A549 (cell line): ENCODE measurements at regions not wholly inside any gene's neighbourhood (a gene's known extent, or its start where the extent isn't known, plus 50 kb on each side); places are given as distances from the start of the nearest gene placed in this dataset.

Experiments used
- ATAC-seq, 2 experiments: fragments of 200-7000 bp in 1 of 2; fragments of >200 bp in 1 of 2; cut with Nextera tagmentation in 1 of 2; cut with Tn5 transposase in 1 of 2; 3 replicates each; pipeline versions ENCODE4 v1.8.0 to v1.9.1; 2018 to 2020; ENCODE audit warnings: mild to moderate bottlenecking in 1 of 2, moderate library complexity in 1 of 2
- CTCF ChIA-PET: fragments of 300-600 bp; sonication (Branson Sonifier 250); formaldehyde crosslinking; extraction: SDS; loops from one replicate; lab custom pipeline; 2021; ENCODE audit warnings: antibody characterized with exemption, inconsistent platforms; lab: Yijun Ruan, JAX
- POLR2A ChIA-PET: fragments of 350-600 bp; formaldehyde crosslinking; extraction: SDS; loops from one replicate; lab custom pipeline; 2021; ENCODE audit warnings: antibody characterized with exemption, inconsistent platforms; lab: Yijun Ruan, JAX
- DNase-seq, 2 experiments: peaks; one replicate each; pipeline versions ENCODE4 v3.0.0 to v3.0.0-alpha.2; 2011 to 2016; ENCODE audit warnings: low read depth in 1 of 2, low spot score in 1 of 2
- FAIRE-seq: peaks from 2 replicates; lab custom pipeline; 2011; peaks lifted over from hg19 to GRCh38; lab: Jason Lieb, UNC
- H3K27ac ChIP-seq, 2 experiments: fragments of >200 bp; sonication (Bioruptor Twin); formaldehyde crosslinking; 3 replicates each; pipeline ENCODE4 v1.5.1; 2016 to 2017
- H3K4me1 ChIP-seq: fragments of >200 bp; sonication (Bioruptor Twin); formaldehyde crosslinking; 3 replicates; pipeline ENCODE4 v1.6.1; 2016
- H3K4me2 ChIP-seq: fragments of >200 bp; sonication (Bioruptor Twin); formaldehyde crosslinking; 3 replicates; pipeline ENCODE4 v1.6.1; 2016
- H3K4me3 ChIP-seq: fragments of >200 bp; sonication (Bioruptor Twin); formaldehyde crosslinking; 3 replicates; pipeline ENCODE4 v1.5.1; 2016
- H3K9me3 ChIP-seq: fragments of >200 bp; sonication (Bioruptor Twin); formaldehyde crosslinking; 3 replicates; pipeline ENCODE4 v1.6.1; 2016
- EHF ChIP-seq: fragments of 250-450 bp; sonication (Bioruptor Pico); IDR thresholded peaks from 2 replicates; pipeline ENCODE4 v1.5.0; 2020; ENCODE audit warnings: mild to moderate bottlenecking
- EP300 ChIP-seq, 2 experiments: fragments of >200 bp; sonication (Bioruptor Twin); formaldehyde crosslinking; IDR thresholded peaks; 2 replicates in 1 of 2; 3 replicates in 1 of 2; pipeline ENCODE4 v1.6.1; 2016 to 2017
- GATA3 ChIP-seq: IDR thresholded peaks from 2 replicates; pipeline ENCODE4 v1.6.1; 2012; ENCODE audit warnings: borderline replicate concordance
- HOXA7 ChIP-seq: fragments of 250-450 bp; sonication (Bioruptor Pico); IDR thresholded peaks from 2 replicates; pipeline ENCODE4 v1.5.0; 2020; ENCODE audit warnings: mild to moderate bottlenecking, moderate library complexity
- JUNB ChIP-seq: fragments of >200 bp; sonication (Bioruptor Twin); formaldehyde crosslinking; IDR thresholded peaks from 2 replicates; pipeline ENCODE4 v1.6.1; 2016
- KDM1A ChIP-seq: fragments of 200-600 bp; sonication (generic); IDR thresholded peaks from 2 replicates; pipeline ENCODE4 v1.6.1; 2016; ENCODE audit warnings: low read depth, mild to moderate bottlenecking
- MAFK ChIP-seq: fragments of 450-650 bp; IDR thresholded peaks from 2 replicates; pipeline ENCODE4 v1.6.1; 2014; ENCODE audit not compliant: partially characterized antibody
- MYC ChIP-seq: IDR thresholded peaks from 2 replicates; pipeline ENCODE4 v1.6.1; 2012; ENCODE audit warnings: mild to moderate bottlenecking, inconsistent platforms, low read length, improper control_type of control experiment, borderline replicate concordance
- NFE2L2 ChIP-seq: fragments of 150-350 bp; conservative IDR thresholded peaks from 2 replicates; pipeline ENCODE4 v1.6.1; 2014; ENCODE audit warnings: low read length
- PHF8 ChIP-seq: fragments of 200-600 bp; sonication (generic); IDR thresholded peaks from 2 replicates; pipeline ENCODE4 v1.6.1; 2016; ENCODE audit warnings: low read depth, mild to moderate bottlenecking, antibody characterized with exemption, moderate library complexity, borderline replicate concordance
- POLR2A ChIP-seq: IDR thresholded peaks from 2 replicates; pipeline ENCODE4 v1.6.1; 2012; ENCODE audit warnings: mild to moderate bottlenecking, low read length
- POLR2AphosphoS2 ChIP-seq: conservative IDR thresholded peaks from 2 replicates; pipeline ENCODE4 v1.6.1; 2012; ENCODE audit warnings: low read length, improper control_type of control experiment, inconsistent platforms
- RAD21 ChIP-seq, 2 experiments: fragments of >200 bp in 1 of 2; sonication (Bioruptor Twin) in 1 of 2; formaldehyde crosslinking in 1 of 2; IDR thresholded peaks in 1 of 2; conservative IDR thresholded peaks in 1 of 2; 2 replicates in 1 of 2; 3 replicates in 1 of 2; pipeline ENCODE4 v1.6.1; 2012 to 2018; ENCODE audit warnings: inconsistent platforms in 1 of 2
- RNF2 ChIP-seq: fragments of 200-600 bp; sonication (generic); IDR thresholded peaks from 2 replicates; pipeline ENCODE4 v1.6.1; 2016; ENCODE audit warnings: low read depth, mild to moderate bottlenecking, antibody characterized with exemption, moderate library complexity, borderline replicate concordance
- SMC3 ChIP-seq: fragments of >200 bp; sonication (Bioruptor Twin); formaldehyde crosslinking; IDR thresholded peaks from 3 replicates; pipeline ENCODE4 v1.6.1; 2018; ENCODE audit warnings: inconsistent platforms
- TFCP2L1 ChIP-seq: fragments of 250-450 bp; sonication (Bioruptor Pico); IDR thresholded peaks from 2 replicates; pipeline ENCODE4 v1.5.0; 2021; ENCODE audit warnings: mild to moderate bottlenecking
- ZC3H11A ChIP-seq: fragments of 450-650 bp; IDR thresholded peaks from 2 replicates; pipeline ENCODE4 v1.6.1; 2014; ENCODE audit warnings: antibody characterized with exemption, mild to moderate bottlenecking
- ZNF302 ChIP-seq: fragments of 250-450 bp; sonication (Bioruptor Pico); IDR thresholded peaks from 2 replicates; pipeline ENCODE4 v1.9.0; 2021; ENCODE audit warnings: inconsistent platforms, mild to moderate bottlenecking, moderate library complexity
- WGBS: methylation state at CpG from one replicate; pipeline ENCODE4 v1.1.6; 2017; ENCODE audit errors: missing lambda C conversion rate; 5-methylcytosine and 5-hydroxymethylcytosine counted together
- TF ChIP-seq, protein P1 (sequence below): fragments of >200 bp; sonication (Bioruptor Twin); formaldehyde crosslinking; IDR thresholded peaks from 2 replicates; pipeline ENCODE4 v1.6.1; 2016
- TF ChIP-seq, protein P2 (sequence below): fragments of 250-450 bp; sonication (Bioruptor Pico); IDR thresholded peaks from 2 replicates; pipeline ENCODE4 v1.5.0; 2020; ENCODE audit warnings: low read depth, mild to moderate bottlenecking, moderate library complexity
- TF ChIP-seq, protein P3 (sequence below): IDR thresholded peaks from 2 replicates; pipeline ENCODE4 v1.6.1; 2012
- TF ChIP-seq, protein P4 (sequence below): fragments of 150-350 bp; IDR thresholded peaks from 2 replicates; pipeline ENCODE4 v1.6.1; 2014; ENCODE audit warnings: low read depth, mild to moderate bottlenecking, low read length

DNA sequence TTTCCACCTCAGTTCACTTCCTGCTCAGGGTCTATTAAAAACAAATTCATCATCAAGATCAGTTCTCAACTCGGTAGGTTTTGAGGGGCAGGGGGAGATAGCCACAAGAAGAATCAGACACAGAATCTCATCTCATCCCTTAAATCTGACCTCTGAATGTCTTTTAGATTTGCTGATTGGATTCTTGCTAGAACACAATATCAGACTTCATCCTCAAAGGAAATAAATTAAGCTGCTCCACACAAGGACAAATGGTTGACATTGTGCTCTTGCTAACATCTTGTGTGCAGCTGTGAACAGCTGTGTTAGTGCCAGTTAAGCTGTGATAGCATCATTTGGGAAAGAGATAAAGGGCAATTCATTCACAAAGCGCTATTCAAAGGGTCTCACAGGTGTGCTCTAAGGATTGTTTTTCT, 184.0 kb upstream of the ADAMTS9 start:
- POLR2A ChIA-PET = no interaction called here
- no peaks in the 10 kb centered on the region; the same call in 2 of the 3 replicates for H3K9me3 ChIP-seq
- no peak for ATAC-seq
- TF ChIP-seq PHF8 (no peak), NFE2L2 (no peak)
- TF ChIP-seq, all 56 proteins: peak for 0
- Histone ChIP-seq H3K4me1 (no peaks in the 10 kb centered on the region), H3K27ac (no peak overlapping the region), H3K4me2 (no peak overlapping the region), H3K4me3 (no peak overlapping the region)
- CTCF ChIA-PET = no interaction called here
- 18% methylated on average over 2 of the region's 2 CpGs for WGBS
- DNase-seq = no peak
- no peak for FAIRE-seq

DNA sequence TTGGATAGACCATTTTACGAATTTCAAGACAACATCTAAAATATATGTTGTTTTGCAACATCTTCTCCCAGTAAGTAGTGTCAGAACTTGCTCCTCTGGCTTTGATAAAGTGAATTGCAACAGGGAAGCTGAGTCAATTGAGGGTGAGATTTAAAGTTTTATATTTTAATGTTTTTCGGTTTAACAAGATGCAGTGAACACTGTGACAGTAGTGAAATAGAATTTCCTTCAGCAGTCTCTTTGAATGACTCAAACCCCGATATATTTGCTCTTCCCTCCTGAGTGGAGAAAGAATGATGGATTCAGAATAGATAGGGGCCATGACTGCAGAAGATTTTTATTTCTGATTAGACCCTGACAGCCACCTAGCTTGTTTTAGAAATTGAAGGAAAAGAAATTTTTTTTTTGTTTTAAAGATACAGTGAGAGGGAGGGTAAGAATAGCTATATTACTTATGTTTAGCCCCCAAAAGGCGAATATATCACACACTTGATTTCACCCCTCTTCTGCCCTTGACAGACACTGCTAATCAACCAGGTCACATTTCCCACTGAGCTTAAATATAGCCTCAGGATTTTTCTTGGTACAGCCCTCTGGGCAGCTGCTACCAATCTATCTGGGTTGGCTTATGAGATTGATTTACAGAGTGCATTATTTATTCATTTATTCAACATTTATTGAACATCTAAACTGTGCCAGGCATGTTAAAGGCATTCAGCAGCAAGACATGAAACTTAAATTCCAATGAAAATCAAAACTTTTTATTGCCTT, 183.3 kb upstream of the ADAMTS9 start:
- no peak for ATAC-seq
- no peaks in the 10 kb centered on the region; the same call in 2 of the 3 replicates for H3K9me3 ChIP-seq
- H3K27ac ChIP-seq = no peak overlapping the region
- 0% methylated on average over 4 of the region's 4 CpGs for WGBS
- TF ChIP-seq RNF2 = no peak
- TF ChIP-seq POLR2AphosphoS2 = no peak
- TF ChIP-seq MYC = no peak
- TF ChIP-seq, protein P1, sequence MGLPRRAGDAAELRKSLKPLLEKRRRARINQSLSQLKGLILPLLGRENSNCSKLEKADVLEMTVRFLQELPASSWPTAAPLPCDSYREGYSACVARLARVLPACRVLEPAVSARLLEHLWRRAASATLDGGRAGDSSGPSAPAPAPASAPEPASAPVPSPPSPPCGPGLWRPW = no peak
- no peak for TF ChIP-seq EHF (CRISPR knock-in tag)
- TF ChIP-seq HOXA7 (CRISPR knock-in tag) = no peak
- no peak for TF ChIP-seq EP300 (IDR thresholded peaks at IDR 0.05)
- no peak for TF ChIP-seq SMC3
- TF ChIP-seq, protein P2, sequence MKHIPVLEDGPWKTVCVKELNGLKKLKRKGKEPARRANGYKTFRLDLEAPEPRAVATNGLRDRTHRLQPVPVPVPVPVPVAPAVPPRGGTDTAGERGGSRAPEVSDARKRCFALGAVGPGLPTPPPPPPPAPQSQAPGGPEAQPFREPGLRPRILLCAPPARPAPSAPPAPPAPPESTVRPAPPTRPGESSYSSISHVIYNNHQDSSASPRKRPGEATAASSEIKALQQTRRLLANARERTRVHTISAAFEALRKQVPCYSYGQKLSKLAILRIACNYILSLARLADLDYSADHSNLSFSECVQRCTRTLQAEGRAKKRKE = no peak
- TF ChIP-seq, protein P3, sequence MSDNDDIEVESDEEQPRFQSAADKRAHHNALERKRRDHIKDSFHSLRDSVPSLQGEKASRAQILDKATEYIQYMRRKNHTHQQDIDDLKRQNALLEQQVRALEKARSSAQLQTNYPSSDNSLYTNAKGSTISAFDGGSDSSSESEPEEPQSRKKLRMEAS = no peak
- TF ChIP-seq TFCP2L1 (CRISPR knock-in tag) = no peak
- TF ChIP-seq MAFK = no peak
- no peak for TF ChIP-seq RAD21 (conservative IDR thresholded peaks at IDR 0.05 in 1 of 2, IDR thresholded peaks at IDR 0.05 in 1 of 2)
- CTCF ChIA-PET = no interaction called here
- H3K4me1 ChIP-seq = no peaks in the 10 kb centered on the region
- no peak overlapping the region for H3K4me3 ChIP-seq
- no peak overlapping the region for H3K4me2 ChIP-seq
- no peak for FAIRE-seq
- no peak for DNase-seq
- POLR2A ChIA-PET = no interaction called here

DNA sequence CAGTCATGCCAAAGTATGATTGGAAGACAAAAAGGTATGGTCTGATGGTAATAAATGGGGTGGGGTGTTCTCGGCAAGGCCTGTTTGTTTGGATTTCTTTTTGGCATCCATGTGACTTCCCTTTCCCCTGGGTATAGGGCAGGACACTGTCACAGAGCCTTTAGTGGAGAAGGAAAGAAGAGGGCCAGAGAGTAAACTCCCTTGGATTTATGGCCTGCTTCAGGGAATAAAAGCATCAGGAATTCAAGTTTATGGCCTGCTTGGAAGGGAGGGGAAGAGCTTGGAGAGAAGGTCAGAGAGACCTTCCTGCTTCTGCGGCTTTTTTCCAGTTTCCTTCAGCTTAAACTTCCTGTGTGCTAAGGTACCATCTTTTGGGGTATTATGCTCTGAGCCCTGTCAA, 179.4 kb upstream of the ADAMTS9 start:
- Histone ChIP-seq H3K4me3 (no peak overlapping the region), H3K4me1 (no peaks in the 10 kb centered on the region), H3K9me3 (no peaks in the 10 kb centered on the region; the same call in 2 of the 3 replicates), H3K27ac (no peak overlapping the region), H3K4me2 (no peak overlapping the region)
- WGBS = 35% methylated on average over 2 of the region's 2 CpGs
- POLR2A ChIA-PET = no interaction called here
- no peak for DNase-seq
- TF ChIP-seq, protein P4, sequence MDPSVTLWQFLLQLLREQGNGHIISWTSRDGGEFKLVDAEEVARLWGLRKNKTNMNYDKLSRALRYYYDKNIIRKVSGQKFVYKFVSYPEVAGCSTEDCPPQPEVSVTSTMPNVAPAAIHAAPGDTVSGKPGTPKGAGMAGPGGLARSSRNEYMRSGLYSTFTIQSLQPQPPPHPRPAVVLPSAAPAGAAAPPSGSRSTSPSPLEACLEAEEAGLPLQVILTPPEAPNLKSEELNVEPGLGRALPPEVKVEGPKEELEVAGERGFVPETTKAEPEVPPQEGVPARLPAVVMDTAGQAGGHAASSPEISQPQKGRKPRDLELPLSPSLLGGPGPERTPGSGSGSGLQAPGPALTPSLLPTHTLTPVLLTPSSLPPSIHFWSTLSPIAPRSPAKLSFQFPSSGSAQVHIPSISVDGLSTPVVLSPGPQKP = no peak
- TF ChIP-seq POLR2A (no peak), RAD21 (conservative IDR thresholded peaks at IDR 0.05 in 1 of 2, IDR thresholded peaks at IDR 0.05 in 1 of 2) (no peak), JUNB (no peak), ZNF302 (CRISPR knock-in tag) (no peak), GATA3 (no peak), ZC3H11A (no peak), KDM1A (no peak)
- CTCF ChIA-PET = no interaction called here
- no peak for ATAC-seq
- FAIRE-seq = no peak
